HG02642 (cell line): ENCODE measurements at regions not wholly inside any gene's neighbourhood (a gene's known extent, or its start where the extent isn't known, plus 50 kb on each side); places are given as distances from the start of the nearest gene placed in this dataset.

Experiments used
- ATAC-seq: cut with Tn5 transposase; IDR thresholded peaks from one replicate; pipeline ENCODE4 v1.9.1; 2021; ENCODE audit warnings: mild to moderate bottlenecking; ENCODE audit not compliant: unreplicated experiment, poor library complexity

- no peak for ATAC-seq
Measured at GRCh38 chr16:7998789-7999453, 591.4 kb downstream of the TMEM114 start.

GRCh38 chr16:7997966-7998365 is 592.3 kb downstream of the TMEM114 start:
- ATAC-seq = no peak

- no peak for ATAC-seq
Measured at GRCh38 chr16:7992616-7993015, 597.7 kb downstream of the TMEM114 start.

- ATAC-seq = no peak
Measured at GRCh38 chr16:7990626-7991260, 599.6 kb downstream of the TMEM114 start.

GRCh38 chr16:7983676-7984075 is 606.6 kb downstream of the TMEM114 start:
- no peak for ATAC-seq

- ATAC-seq = no peak
Measured at GRCh38 chr16:7980133-7980483, 610.2 kb downstream of the TMEM114 start.

- no peak for ATAC-seq
Measured at GRCh38 chr16:7979448-7980132, 610.7 kb downstream of the TMEM114 start.

- no peak for ATAC-seq
Measured at GRCh38 chr16:7976563-7976962, 613.7 kb downstream of the TMEM114 start.

- ATAC-seq = no peak
Measured at GRCh38 chr16:7976125-7976524, 614.2 kb downstream of the TMEM114 start.

GRCh38 chr16:7967996-7968509 is 622.3 kb downstream of the TMEM114 start:
- no peak for ATAC-seq

- no peak for ATAC-seq
Measured at GRCh38 chr16:7964744-7965143, 625.6 kb downstream of the TMEM114 start.

- ATAC-seq = no peak
Measured at GRCh38 chr16:7964167-7964566, 626.1 kb downstream of the TMEM114 start.

GRCh38 chr16:7962091-7962879 is 628.0 kb downstream of the TMEM114 start:
- ATAC-seq = no peak

- ATAC-seq = no peak
Measured at GRCh38 chr16:7957151-7957550, 624.5 kb downstream of the RBFOX1 start.

GRCh38 chr16:7953360-7953759 is 620.7 kb downstream of the RBFOX1 start:
- ATAC-seq = no peak

GRCh38 chr16:7946142-7946541 is 613.5 kb downstream of the RBFOX1 start:
- ATAC-seq = no peak

- ATAC-seq = no peak
Measured at GRCh38 chr16:7938175-7938574, 605.5 kb downstream of the RBFOX1 start.

- no peak for ATAC-seq
Measured at GRCh38 chr16:7921345-7921744, 588.7 kb downstream of the RBFOX1 start.

- ATAC-seq = no peak
Measured at GRCh38 chr16:7919782-7920181, 587.1 kb downstream of the RBFOX1 start.

GRCh38 chr16:7914748-7915147 is 582.1 kb downstream of the RBFOX1 start:
- ATAC-seq = no peak

- ATAC-seq = no peak
Measured at GRCh38 chr16:7912132-7912531, 579.5 kb downstream of the RBFOX1 start.
